ENCODE measurements at regions not wholly inside any gene's neighbourhood (a gene's known extent, or its start where the extent isn't known, plus 50 kb on each side); places are given as distances from the start of the nearest gene placed in this dataset.
"Not testable (repeated sequence)": the region's sequence is repeated elsewhere in the genome, so short reads cannot be mapped to it uniquely, and the experiment has no call there.

GRCh38 chr2:65620026-65620425 is 187.6 kb upstream of the SPRED2 start:
- DNase-seq (ENCODE audit: low spot score) (no peak), FAIRE-seq (no peak)

- DNase-seq (ENCODE audit: low spot score) (no peak), FAIRE-seq (no peak)
These were observed 183.2 kb upstream of the SPRED2 start for GRCh38 chr2:65615602-65616001.

- FAIRE-seq (no peak), DNase-seq (ENCODE audit: low spot score) (no peak)
These were observed 181.7 kb upstream of the SPRED2 start for GRCh38 chr2:65613968-65614555.

- FAIRE-seq (no peak), DNase-seq (ENCODE audit: low spot score) (no peak)
These were observed 179.1 kb upstream of the SPRED2 start for GRCh38 chr2:65611488-65611887.

GRCh38 chr2:65608916-65609315 is 176.5 kb upstream of the SPRED2 start:
- FAIRE-seq (no peak), DNase-seq (ENCODE audit: low spot score) (no peak)

GRCh38 chr2:65608466-65608865 is 176.1 kb upstream of the SPRED2 start:
- no peak for DNase-seq (ENCODE audit: low spot score)
- FAIRE-seq, result no peak

- FAIRE-seq (no peak), DNase-seq (ENCODE audit: low spot score) (no peak)
These were observed 175.4 kb upstream of the SPRED2 start for GRCh38 chr2:65607662-65608305.

- FAIRE-seq (no peak), DNase-seq (ENCODE audit: low spot score) (no peak)
These were observed 173.3 kb upstream of the SPRED2 start for GRCh38 chr2:65605743-65606058.

- FAIRE-seq, result no peak
- DNase-seq (ENCODE audit: low spot score), result no peak
These were observed 172.8 kb upstream of the SPRED2 start for GRCh38 chr2:65605058-65605742.

- no peak for DNase-seq (ENCODE audit: low spot score)
- FAIRE-seq, result no peak
These were observed 171.8 kb upstream of the SPRED2 start for GRCh38 chr2:65604246-65604645.

GRCh38 chr2:65602603-65603235 is 170.3 kb upstream of the SPRED2 start:
- no peak for FAIRE-seq
- DNase-seq (ENCODE audit: low spot score), result no peak

- DNase-seq (ENCODE audit: low spot score); FAIRE-seq: not testable (repeated sequence)
These were observed 168.5 kb upstream of the SPRED2 start for GRCh38 chr2:65600871-65601270.

- not testable (repeated sequence) for FAIRE-seq; DNase-seq (ENCODE audit: low spot score)
These were observed 168.0 kb upstream of the SPRED2 start for GRCh38 chr2:65600351-65600750.

- FAIRE-seq, result no peak
These were observed 167.3 kb upstream of the SPRED2 start for GRCh38 chr2:65599693-65600092.

GRCh38 chr2:65598996-65599395 is 166.6 kb upstream of the SPRED2 start:
- FAIRE-seq (no peak), DNase-seq (ENCODE audit: low spot score) (no peak)

More at GRCh38 chr2:65599693-65600092, 167.3 kb upstream of the SPRED2 start:
- DNase-seq (ENCODE audit: low spot score), result no peak

- DNase-seq (ENCODE audit: low spot score), result no peak
- FAIRE-seq, result no peak
These were observed 165.9 kb upstream of the SPRED2 start for GRCh38 chr2:65598264-65598663.

GRCh38 chr2:65595630-65596029 is 163.2 kb upstream of the SPRED2 start:
- DNase-seq (ENCODE audit: low spot score), result no peak
- no peak for FAIRE-seq

GRCh38 chr2:65594150-65594549 is 161.8 kb upstream of the SPRED2 start:
- DNase-seq (ENCODE audit: low spot score) (no peak), FAIRE-seq (no peak)

GRCh38 chr2:65589667-65590066 is 157.3 kb upstream of the SPRED2 start:
- DNase-seq (ENCODE audit: low spot score) (no peak), FAIRE-seq (no peak)

- DNase-seq (ENCODE audit: low spot score) (no peak), FAIRE-seq (no peak)
These were observed 155.4 kb upstream of the SPRED2 start for GRCh38 chr2:65587779-65588178.

GRCh38 chr2:65586516-65586915 is 154.1 kb upstream of the SPRED2 start:
- FAIRE-seq (no peak), DNase-seq (ENCODE audit: low spot score) (no peak)

GRCh38 chr2:65583061-65583460 is 150.7 kb upstream of the SPRED2 start:
- FAIRE-seq (no peak), DNase-seq (ENCODE audit: low spot score) (no peak)
